DMS153 (cell line): ENCODE measurements at regions not wholly inside any gene's neighbourhood (a gene's known extent, or its start where the extent isn't known, plus 50 kb on each side); places are given as distances from the start of the nearest gene placed in this dataset.
"Not testable (repeated sequence)": the region's sequence is repeated elsewhere in the genome, so short reads cannot be mapped to it uniquely, and the experiment has no call there.

Source experiments
- DNase-seq: peaks from one replicate; lab custom pipeline; 2025; lab: John Stamatoyannopoulos, UW

DNA sequence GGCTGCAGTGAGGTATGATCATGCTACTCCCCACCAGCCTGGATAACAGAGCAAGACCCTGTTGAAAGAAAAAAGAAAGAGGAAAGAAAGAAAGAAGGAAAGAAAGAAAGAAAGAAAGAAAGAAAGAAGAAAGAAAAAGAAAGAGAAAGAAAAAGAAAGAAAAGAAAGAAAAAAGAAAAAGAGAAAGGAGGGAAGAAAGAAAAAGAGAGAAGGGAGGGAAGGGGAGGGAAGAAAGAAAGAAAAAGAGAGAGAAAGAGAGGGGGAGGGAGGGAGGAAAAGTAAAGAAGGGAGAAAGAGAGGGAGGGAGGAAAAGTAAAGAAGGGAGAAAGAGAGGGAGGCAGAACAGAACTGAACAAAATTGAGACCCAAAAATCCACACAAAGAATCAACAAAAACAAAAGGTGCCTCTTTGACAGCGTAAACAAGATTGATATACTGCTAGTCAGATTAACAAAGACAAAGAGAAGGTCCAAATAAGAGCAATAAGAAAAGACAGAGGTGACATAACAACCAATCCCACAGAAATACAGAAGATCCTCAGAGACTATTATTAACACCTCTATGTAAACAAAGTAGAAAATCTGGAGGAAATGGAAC is 293.9 kb upstream of the AMIGO2 start:
- no peak for DNase-seq

- DNase-seq, result no peak
Observed at GRCh38 chr12:47370421-47370820, 290.7 kb upstream of the AMIGO2 start.

DNA sequence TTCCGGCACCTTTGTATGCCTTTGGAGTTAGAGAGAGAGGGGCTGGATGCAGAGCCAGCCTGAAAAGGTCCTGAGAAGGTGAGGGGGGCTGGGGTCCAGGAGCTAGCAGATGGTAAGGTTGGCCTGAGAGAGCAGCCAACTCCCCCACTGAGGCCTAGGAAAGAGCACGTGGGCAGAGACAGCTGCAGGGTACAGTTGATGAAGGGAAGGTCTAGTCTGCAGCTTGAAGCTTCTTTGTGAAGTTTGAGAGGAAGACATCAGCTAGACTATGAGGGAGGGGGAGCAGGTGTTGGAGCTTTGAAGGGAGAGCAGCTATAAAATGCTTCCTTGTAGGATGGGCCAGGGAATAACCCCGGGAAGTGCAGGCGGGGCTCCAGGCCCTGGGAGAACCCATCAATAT is 289.3 kb upstream of the AMIGO2 start:
- no peak for DNase-seq

DNA sequence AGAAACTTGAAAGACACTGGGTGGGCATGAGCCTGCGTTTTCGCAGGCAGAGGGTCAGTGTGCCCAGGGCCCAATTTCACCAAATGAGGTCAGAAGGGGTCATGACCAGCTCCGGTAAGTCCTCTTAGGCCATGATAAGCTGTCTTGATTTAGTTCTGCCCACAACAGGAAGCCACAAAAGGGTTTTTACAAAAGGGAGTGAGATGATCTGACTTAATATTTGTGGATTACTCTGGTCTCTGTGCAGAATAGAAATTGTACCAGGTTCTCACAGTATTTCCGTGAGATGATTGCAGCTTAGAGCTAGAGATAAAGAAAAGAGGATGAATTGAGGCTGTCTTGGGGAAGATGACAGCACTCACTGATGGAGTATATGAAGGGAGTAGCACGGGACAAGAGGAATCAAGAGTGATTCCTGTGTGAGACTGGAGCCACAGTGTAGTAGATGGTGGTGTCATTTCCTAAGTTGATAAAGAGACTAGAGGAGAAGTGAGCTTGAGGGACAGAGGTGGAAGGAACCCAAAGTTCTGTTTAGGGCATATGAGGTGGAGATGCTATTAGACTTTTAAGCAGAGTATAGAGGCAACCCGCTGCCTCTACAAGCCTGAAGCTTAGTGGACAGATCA is 288.3 kb upstream of the AMIGO2 start:
- no peak for DNase-seq

- no peak for DNase-seq
Observed at GRCh38 chr12:47366579-47366978, 286.8 kb upstream of the AMIGO2 start.

GRCh38 chr12:47366157-47366556 is 286.4 kb upstream of the AMIGO2 start:
- no peak for DNase-seq

- not testable (repeated sequence) for DNase-seq
Observed at GRCh38 chr12:47365443-47366076, 285.8 kb upstream of the AMIGO2 start.

- DNase-seq, result no peak
Observed at GRCh38 chr12:47364261-47364660, 284.5 kb upstream of the AMIGO2 start.

DNA sequence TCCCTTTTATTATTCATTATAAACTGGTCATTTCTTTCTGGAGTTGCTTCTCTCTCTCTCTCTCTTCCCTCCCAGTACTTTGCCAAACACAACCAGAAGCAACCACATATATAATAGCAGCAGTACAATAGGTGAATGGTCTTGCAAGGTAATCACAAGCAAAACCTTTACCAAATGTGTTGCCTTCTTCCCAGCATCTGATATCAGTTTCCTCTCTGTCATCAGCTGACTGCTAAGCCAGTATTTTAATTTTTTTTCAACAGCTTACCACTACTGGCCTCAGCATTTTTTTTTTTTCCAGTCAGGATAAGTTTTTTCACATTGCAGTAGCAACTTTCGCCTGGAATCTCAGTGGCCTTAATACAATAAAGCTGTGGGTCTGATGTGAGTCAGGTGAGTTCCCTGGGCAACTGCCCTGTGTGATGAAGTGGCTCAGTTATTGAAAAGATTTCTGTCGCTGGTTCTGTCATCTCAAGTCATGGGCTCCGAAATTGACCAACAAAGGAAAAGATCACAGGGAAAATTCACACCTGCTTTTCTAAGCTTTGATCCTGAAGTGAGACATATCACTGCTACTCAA is 282.5 kb upstream of the AMIGO2 start:
- no peak for DNase-seq

GRCh38 chr12:47361389-47362021 is 281.7 kb upstream of the AMIGO2 start:
- DNase-seq, result no peak

DNA sequence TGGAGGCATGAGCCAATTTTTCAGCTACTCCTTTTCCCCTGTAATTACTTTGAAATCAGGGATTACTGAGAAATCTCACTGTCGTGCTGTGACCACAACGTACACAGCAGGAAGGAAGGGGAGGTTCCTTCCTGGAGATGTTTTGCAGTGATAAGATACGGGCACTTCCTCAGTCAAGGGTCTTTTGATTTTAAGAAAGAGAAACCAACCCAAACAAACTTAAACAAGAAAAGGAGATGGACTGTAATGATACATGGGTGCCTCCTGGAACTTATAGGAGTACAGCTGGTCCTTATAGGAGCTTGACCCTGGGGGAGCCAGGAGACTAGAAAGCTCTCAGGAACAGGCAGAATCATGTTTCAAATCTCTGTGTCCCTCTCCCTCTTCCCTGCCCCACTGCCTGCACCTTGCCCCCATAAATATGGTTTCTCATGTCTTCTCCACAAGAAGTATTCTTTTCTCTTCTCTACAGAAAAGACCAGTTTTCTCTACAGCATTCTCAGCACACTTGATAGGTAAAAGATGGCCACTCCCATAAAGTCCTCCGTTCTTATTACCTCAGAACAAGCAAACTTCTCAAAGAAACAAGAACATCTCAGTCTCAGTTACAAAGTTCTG is 281.1 kb upstream of the AMIGO2 start:
- no peak for DNase-seq

DNA sequence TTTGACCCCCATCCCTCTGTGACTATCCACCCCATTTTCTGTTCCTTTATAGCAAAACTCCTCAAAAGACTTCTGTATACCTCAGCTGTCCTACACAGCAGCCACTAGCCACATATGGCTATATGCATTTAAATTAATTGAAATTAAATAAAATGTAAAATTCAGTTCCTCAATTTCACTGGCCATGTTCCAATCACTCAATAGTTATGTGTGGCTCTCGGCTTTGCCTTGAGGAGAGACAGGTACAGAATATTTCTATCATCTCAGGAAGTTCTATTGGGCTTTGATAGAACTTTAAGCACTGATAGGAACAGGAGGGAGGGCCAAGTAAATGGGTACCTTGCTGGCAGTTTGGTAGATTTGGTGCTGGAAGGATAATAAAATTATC is 280.3 kb upstream of the AMIGO2 start:
- no peak for DNase-seq

DNA sequence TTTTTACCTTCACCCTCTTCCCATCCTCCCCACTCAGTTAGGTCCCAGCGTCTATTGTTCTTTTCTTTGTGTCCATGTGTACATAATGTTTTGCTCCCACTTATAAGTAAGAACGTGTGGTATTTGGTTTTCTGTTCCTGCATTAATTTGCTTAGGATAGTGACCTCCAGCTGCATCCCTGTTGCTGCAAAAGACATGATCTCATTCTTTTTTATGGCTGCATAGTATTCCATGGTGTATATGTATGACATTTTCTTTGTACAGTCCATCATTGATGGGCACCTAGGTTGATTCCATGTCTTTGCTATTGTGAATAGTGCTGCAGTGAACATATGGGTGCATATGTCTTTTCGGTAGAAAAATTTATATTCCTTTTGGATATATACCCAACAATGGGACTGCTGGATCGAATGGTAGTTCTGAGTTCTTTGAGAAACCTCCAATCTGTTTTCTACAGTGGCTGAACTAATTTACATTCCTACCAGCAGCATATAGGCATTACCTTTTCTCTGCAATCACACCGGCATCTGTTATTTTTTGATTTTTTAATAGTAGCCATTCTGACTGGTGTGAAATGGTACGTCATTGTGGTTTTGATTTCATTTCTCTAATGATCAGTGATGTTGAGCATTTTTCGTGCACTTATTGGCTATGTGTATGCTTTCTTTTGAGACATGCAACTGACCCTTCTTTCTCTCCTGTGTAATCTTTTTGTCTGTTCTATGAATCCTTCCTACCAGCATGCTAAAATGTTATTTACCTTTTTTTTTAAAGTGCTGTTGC is 279.7 kb upstream of the AMIGO2 start:
- no peak for DNase-seq

DNA sequence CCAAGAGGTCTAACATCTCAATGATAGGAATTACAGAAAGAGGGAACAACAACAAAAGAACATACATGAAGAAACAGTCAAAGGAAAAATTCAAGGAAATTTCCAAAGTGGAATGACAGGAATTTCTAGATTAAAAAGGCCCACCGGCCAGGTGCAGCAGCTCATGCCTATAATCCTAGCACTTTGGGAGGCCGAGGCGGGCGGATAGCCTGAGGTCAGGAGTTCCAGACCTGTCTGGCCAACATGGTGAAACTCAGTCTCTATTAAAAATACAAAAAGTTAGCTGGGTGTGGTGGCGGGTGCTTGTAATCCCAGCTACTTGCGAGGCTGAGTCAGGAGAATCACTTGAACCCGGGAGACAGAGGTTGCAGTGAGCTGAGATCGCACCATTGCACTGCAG is 277.2 kb upstream of the AMIGO2 start:
- DNase-seq, result not testable (repeated sequence)

- no peak for DNase-seq
Observed at GRCh38 chr12:47356129-47356700, 276.5 kb upstream of the AMIGO2 start.

DNA sequence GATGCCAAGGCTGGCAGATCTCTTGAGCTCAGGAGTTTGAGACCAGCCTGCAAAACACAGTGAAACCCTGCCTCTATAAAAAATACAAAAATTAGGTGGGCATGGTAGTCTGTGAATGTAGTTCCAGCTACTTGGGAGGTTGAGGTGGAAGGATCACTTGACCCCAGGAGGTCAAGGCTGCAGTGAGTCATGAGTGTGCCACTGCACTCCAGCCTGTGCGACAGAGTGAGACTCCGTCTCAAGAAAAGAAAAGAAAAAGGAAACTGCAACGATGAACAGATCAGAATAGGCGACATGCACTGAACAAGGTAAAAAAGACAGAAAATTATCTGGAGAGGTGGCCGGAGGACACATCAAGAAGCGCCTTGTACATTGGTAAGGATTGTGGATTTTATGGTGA is 273.7 kb upstream of the AMIGO2 start:
- no peak for DNase-seq

- no peak for DNase-seq
Observed at GRCh38 chr12:47352067-47352466, 272.3 kb upstream of the AMIGO2 start.

- no peak for DNase-seq
Observed at GRCh38 chr12:47351526-47351925, 271.8 kb upstream of the AMIGO2 start.

- no peak for DNase-seq
Observed at GRCh38 chr12:47350062-47350408, 270.3 kb upstream of the AMIGO2 start.

DNA sequence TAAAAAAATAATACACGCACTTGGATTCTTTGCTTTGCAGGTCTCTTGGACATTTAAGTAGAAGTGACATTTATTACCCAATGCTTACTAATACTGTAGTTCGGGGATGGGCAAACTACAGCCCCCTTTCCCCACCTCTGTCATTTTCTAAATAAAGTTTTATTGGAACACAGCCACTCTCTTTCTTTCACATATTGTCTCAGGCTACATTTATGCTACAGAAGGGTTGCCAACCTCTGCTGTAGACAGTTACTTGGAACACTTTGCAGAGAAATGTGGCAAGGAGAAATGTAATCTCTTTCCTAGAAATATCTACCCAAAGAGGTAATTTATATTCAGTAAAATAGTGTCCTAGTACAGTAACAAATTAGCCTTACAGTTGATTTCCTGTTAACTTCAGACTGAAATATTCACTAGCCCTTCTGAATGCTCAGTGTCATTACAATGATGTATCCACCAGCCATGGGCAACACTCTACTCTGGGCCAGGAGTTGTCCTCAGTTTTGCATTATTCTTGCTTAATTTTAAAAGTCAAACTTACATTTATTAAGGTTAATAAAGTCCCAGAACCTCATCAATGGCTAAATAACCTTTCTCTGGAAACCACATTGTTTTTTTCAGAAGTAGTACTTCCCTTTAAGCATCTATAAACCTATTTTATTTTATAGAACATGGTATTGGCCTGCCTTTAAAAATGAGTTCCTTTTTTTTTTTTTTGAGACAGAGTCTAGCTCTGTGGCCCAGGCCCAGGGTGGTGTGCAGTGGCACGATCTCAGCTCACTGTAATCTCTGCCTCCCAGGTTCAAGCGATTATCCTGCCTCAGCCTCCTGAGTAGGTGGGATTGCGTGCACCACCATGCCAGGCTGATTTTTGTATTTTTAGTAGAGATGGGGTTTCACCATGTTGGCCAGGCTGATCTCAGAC is 269.6 kb upstream of the AMIGO2 start:
- DNase-seq, result no peak
